ENCODE measurements at regions not wholly inside any gene's neighbourhood (a gene's known extent, or its start where the extent isn't known, plus 50 kb on each side); places are given as distances from the start of the nearest gene placed in this dataset.
"Not testable (repeated sequence)": the region's sequence is repeated elsewhere in the genome, so short reads cannot be mapped to it uniquely, and the experiment has no call there.

DNA sequence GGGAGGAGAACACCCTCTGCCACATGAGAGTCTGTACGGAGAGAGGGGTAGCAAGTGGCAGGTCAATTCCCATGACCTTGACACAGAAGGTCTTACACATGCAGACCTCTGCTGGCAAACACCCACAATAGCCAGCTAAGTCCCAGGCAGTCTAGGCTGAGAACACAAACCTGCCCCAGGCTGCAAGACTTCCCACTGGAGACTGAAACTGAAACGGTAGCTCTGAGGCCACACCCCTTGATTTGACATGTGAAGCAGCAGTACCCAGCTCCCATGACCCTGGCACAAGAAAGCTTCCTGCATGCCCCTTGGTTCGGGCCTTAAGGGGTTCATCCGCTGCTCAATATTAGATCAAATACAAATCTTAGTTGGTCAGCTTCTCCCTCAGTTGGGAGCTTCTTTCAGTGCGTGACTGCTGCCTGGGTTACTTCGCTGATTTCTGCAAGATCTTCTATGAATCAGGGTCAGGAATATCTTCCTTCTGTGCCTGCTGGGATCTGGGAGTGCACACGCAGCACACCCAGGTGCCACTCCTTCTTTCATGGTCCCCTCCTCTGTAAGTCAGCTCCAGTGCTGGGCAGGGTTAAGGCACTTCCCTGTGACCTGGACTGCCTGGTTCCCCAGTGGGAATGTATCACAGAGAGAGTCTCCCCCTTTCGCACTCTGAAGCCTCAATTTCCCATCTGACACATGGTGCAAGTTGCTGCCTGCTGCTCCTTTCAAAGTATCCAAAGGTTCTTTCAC lies 187.2 kb upstream of the NPAP1 start:
- H3K27me3 ChIP-seq; intact Hi-C loops (cut with DNase I); H3K4me3 ChIP-seq; H3K27ac ChIP-seq; FAIRE-seq; H3K9me3 ChIP-seq; H3K36me3 ChIP-seq; H3K4me1 ChIP-seq: not testable (repeated sequence)
- peak in 2 of 6 donors; percentile 17 to 22 for DNase-seq
- peak; percentile 80 to 99 (median 88) for ATAC-seq
- 59 to 62% methylated on average over 7 to 8 of the region's 8 CpGs for WGBS, 2 donors

DNA sequence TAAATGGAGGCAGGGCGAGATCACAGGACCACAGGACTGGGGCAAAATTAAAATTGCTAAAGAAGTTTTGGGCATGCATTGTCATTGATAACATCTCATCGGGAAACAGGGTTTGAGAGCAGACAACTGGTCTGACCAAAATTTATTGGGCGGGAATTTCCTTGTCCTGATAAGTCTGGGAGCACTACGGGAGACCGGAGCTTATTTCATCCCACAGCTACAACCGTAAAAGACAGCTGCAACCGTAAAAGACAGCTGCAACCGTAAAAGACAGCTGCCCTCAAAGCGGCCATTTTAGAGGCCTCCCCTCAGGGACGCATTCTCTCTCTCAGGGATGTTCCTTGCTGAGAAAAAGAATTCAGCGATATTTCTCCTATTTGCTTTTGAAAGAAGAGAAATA lies 170.4 kb upstream of the NPAP1 start:
- H3K9me3 ChIP-seq; H3K27me3 ChIP-seq; H3K27ac ChIP-seq; ATAC-seq; intact Hi-C loops (cut with DNase I); FAIRE-seq; DNase-seq; H3K4me1 ChIP-seq; H3K36me3 ChIP-seq; H3K4me3 ChIP-seq: not testable (repeated sequence)
- 88 to 92% methylated on average over 11 of the region's 11 CpGs for WGBS, 2 donors

DNA sequence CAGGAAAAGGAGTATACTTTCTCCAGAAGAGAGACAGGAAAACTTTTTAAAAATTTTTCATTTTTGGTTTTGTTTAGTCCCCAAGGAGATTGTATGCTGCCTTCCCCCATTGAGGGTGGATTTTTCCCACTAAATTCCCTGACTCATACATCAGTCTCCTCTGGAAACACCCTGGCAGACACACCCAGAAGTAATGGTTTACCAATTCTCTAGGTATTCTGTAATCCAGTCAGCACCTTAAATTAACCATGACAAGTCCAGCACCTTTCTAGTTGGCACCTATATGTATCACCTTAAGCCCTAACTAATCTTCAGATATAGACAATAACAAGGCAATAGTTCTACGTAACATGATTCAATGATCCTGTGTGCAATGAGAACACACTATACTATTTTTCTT lies 165.9 kb upstream of the NPAP1 start:
- WGBS, 2 donors: 79 to 90% methylated on average over 1 of the region's 1 CpG

DNA sequence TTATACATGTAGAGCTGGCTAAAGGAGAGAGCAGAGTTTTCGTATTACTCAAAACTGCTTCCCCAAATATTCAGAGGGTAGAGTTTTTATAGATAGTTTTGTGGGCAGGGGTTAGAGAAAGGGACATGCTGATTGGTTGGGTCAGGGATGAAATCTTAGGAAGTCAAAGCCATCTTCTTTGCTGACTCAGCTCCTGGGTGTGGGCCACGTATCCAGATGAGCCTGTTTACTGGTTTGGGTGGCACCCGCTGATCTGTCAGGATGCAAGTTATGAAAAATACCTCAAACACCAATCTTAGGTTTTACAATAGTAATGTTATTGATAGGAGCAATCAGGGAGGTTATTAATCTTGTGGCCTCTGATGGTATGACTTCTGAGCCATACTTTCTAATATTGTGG lies 164.0 kb upstream of the NPAP1 start:
- DNase-seq, ATAC-seq: not testable (repeated sequence)
- 61 to 85% methylated on average over 3 of the region's 3 CpGs for WGBS, 2 donors

More for the DNA sequence above, 165.9 kb upstream of the NPAP1 start:
- ATAC-seq; H3K27ac ChIP-seq; DNase-seq; intact Hi-C loops (cut with DNase I); H3K9me3 ChIP-seq; H3K27me3 ChIP-seq; H3K4me3 ChIP-seq; H3K4me1 ChIP-seq; H3K36me3 ChIP-seq; FAIRE-seq: not testable (repeated sequence)

DNA sequence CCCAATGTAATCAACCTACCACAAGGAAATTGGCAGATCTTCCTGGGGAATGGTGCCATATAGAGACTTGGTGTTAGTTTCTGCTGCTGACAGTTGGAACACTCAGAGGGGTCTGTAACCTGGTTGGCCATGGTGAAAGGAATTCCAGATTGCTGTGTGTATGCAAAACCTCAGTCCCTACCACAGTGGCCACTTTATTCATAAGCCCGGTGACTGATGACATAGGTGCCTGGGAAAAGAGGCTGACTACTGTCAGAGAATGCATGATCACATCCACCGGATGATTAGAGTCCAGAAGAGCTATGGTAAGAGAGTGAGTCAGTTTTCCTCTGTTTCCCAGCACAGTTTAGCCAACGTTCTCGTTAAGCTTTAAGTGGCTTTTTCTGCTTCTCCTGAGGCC lies 156.8 kb upstream of the NPAP1 start:
- intact Hi-C loops (cut with DNase I); H3K4me3 ChIP-seq; ATAC-seq; H3K27me3 ChIP-seq; H3K9me3 ChIP-seq; H3K36me3 ChIP-seq; FAIRE-seq; H3K27ac ChIP-seq; H3K4me1 ChIP-seq; DNase-seq: not testable (repeated sequence)
- 68 to 75% methylated on average over 3 of the region's 4 CpGs for WGBS, 2 donors

More for the DNA sequence above, 164.0 kb upstream of the NPAP1 start:
- FAIRE-seq; H3K27ac ChIP-seq; H3K9me3 ChIP-seq; intact Hi-C loops (cut with DNase I); H3K36me3 ChIP-seq; H3K4me1 ChIP-seq; H3K27me3 ChIP-seq; H3K4me3 ChIP-seq: not testable (repeated sequence)

- H3K4me1 ChIP-seq; intact Hi-C loops (cut with DNase I); DNase-seq; H3K27me3 ChIP-seq; H3K4me3 ChIP-seq; FAIRE-seq; H3K27ac ChIP-seq; H3K36me3 ChIP-seq; ATAC-seq; H3K9me3 ChIP-seq: not testable (repeated sequence)
- WGBS, 2 donors: 58 to 60% methylated on average over 3 of the region's 3 CpGs
These were observed 144.3 kb upstream of the NPAP1 start for GRCh38 chr15:24531235-24531634.

DNA sequence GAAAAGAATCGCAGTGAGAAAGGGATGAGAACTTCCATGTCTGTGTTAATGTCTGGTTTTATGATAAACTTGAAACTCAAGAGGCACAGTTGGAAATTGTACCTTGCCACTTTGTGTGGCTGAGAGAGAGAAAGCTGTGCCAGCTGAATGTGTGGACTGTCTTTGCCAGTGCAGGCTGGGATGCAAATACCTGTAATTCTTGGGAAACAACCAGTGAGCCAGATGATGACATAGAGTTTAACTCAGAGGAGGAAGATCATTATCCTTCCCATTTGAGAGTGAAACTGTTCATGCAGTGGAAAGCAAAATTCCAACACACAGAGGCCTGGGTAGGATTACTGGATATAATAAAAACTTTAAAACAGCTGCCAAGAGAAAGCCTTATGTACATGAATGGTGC lies 141.5 kb upstream of the NPAP1 start:
- intact Hi-C loops (cut with DNase I); DNase-seq; H3K27ac ChIP-seq; ATAC-seq; FAIRE-seq; H3K4me1 ChIP-seq; H3K4me3 ChIP-seq; H3K27me3 ChIP-seq; H3K36me3 ChIP-seq; H3K9me3 ChIP-seq: not testable (repeated sequence)
- 76 to 89% methylated on average over 1 of the region's 1 CpG for WGBS, 2 donors

- H3K9me3 ChIP-seq; H3K4me1 ChIP-seq; H3K27ac ChIP-seq; FAIRE-seq; ATAC-seq; intact Hi-C loops (cut with DNase I); H3K27me3 ChIP-seq; H3K36me3 ChIP-seq; DNase-seq; H3K4me3 ChIP-seq: not testable (repeated sequence)
- 75 to 77% methylated on average over 5 of the region's 5 CpGs for WGBS, 2 donors
These were observed 118.3 kb upstream of the NPAP1 start for GRCh38 chr15:24557281-24557680.

- Histone ChIP-seq H3K4me3 (no peak overlapping the region), H3K36me3 (no peaks in the 10 kb centered on the region), H3K9me3 (no peaks in the 10 kb centered on the region), H3K27me3 (no peaks in the 10 kb centered on the region), H3K27ac (no peak overlapping the region), H3K4me1 (no peaks in the 10 kb centered on the region)
- DNase-seq (no peak), FAIRE-seq (no peak), ATAC-seq (no peak)
- TF ChIP-seq, protein P1, sequence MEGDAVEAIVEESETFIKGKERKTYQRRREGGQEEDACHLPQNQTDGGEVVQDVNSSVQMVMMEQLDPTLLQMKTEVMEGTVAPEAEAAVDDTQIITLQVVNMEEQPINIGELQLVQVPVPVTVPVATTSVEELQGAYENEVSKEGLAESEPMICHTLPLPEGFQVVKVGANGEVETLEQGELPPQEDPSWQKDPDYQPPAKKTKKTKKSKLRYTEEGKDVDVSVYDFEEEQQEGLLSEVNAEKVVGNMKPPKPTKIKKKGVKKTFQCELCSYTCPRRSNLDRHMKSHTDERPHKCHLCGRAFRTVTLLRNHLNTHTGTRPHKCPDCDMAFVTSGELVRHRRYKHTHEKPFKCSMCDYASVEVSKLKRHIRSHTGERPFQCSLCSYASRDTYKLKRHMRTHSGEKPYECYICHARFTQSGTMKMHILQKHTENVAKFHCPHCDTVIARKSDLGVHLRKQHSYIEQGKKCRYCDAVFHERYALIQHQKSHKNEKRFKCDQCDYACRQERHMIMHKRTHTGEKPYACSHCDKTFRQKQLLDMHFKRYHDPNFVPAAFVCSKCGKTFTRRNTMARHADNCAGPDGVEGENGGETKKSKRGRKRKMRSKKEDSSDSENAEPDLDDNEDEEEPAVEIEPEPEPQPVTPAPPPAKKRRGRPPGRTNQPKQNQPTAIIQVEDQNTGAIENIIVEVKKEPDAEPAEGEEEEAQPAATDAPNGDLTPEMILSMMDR (IDR thresholded peaks at IDR 0.05): no peak
- intact Hi-C loops (cut with DNase I): no loop called here
- WGBS, 2 donors: 64 to 69% methylated on average over 4 of the region's 4 CpGs
These were observed 67.9 kb upstream of the NPAP1 start for GRCh38 chr15:24607636-24608035.

Measured in pancreas (tissue), 10 donors.